Astrocyte (in vitro differentiated cells and primary cell): ENCODE measurements at regions not wholly inside any gene's neighbourhood (a gene's known extent, or its start where the extent isn't known, plus 50 kb on each side); places are given as distances from the start of the nearest gene placed in this dataset.

Experiments
- DNase-seq: peaks from one replicate; pipeline ENCODE4 v3.0.0-alpha.2; 2010; ENCODE audit warnings: low read depth
- FAIRE-seq: peaks from 2 replicates; lab custom pipeline; 2011; peaks lifted over from hg19 to GRCh38; lab: Jason Lieb, UNC
- H2AFZ ChIP-seq: 2 replicates; pipeline ENCODE4 v1.6.0; 2012; ENCODE audit warnings: low read depth, low read length, inconsistent platforms
- H3K27ac ChIP-seq: 2 replicates; pipeline ENCODE4 v1.5.1; 2011; ENCODE audit warnings: low read depth, low read length, inconsistent platforms
- H3K27me3 ChIP-seq: 2 replicates; pipeline ENCODE4 v1.6.0; 2011; ENCODE audit warnings: low read length, inconsistent platforms; ENCODE audit not compliant: insufficient read depth
- H3K36me3 ChIP-seq: 2 replicates; pipeline ENCODE4 v1.5.1; 2011; ENCODE audit warnings: low read length, inconsistent platforms; ENCODE audit not compliant: insufficient read depth
- H3K4me1 ChIP-seq: 2 replicates; pipeline ENCODE4 v1.5.1; 2011; ENCODE audit warnings: low read length, inconsistent platforms; ENCODE audit not compliant: insufficient read depth
- H3K4me2 ChIP-seq: 2 replicates; pipeline ENCODE4 v1.6.0; 2012; ENCODE audit warnings: low read length, inconsistent platforms
- H3K4me3 ChIP-seq: 2 replicates; pipeline ENCODE4 v1.5.1; 2011; ENCODE audit warnings: low read depth, mild to moderate bottlenecking, low read length, inconsistent platforms; ENCODE audit not compliant: insufficient read depth
- H3K79me2 ChIP-seq: 2 replicates; pipeline ENCODE4 v1.6.0; 2012; ENCODE audit warnings: mild to moderate bottlenecking, low read length, inconsistent platforms; ENCODE audit not compliant: insufficient read depth
- H3K9ac ChIP-seq: 2 replicates; pipeline ENCODE4 v1.6.0; 2012; ENCODE audit warnings: mild to moderate bottlenecking, low read length, inconsistent platforms
- H3K9me3 ChIP-seq: 2 replicates; pipeline ENCODE4 v1.5.1; 2012; ENCODE audit warnings: low read depth, mild to moderate bottlenecking, low read length, inconsistent platforms; ENCODE audit not compliant: insufficient read depth
- H4K20me1 ChIP-seq: 2 replicates; pipeline ENCODE4 v1.6.0; 2012; ENCODE audit warnings: low read length, inconsistent platforms; ENCODE audit not compliant: insufficient read depth
- H3K27ac Mint-ChIP-seq: one replicate; pipeline ENCODE4 v1.8.0; 2021; ENCODE audit warnings: mild to moderate bottlenecking, mixed read lengths; ENCODE audit not compliant: unreplicated experiment
- H3K27me3 Mint-ChIP-seq: one replicate; pipeline ENCODE4 v1.8.0; 2021; ENCODE audit warnings: low read depth, mixed read lengths; ENCODE audit not compliant: unreplicated experiment
- H3K36me3 Mint-ChIP-seq: one replicate; pipeline ENCODE4 v1.8.0; 2021; ENCODE audit warnings: low read depth, mixed read lengths; ENCODE audit not compliant: unreplicated experiment
- H3K4me1 Mint-ChIP-seq: one replicate; pipeline ENCODE4 v1.8.0; 2021; ENCODE audit warnings: low read depth, mixed read lengths; ENCODE audit not compliant: unreplicated experiment
- H3K4me3 Mint-ChIP-seq: one replicate; pipeline ENCODE4 v1.8.0; 2021; ENCODE audit warnings: mild to moderate bottlenecking, moderate library complexity, mixed read lengths; ENCODE audit not compliant: unreplicated experiment
- H3K9me3 Mint-ChIP-seq: one replicate; pipeline ENCODE4 v1.8.0; 2021; ENCODE audit warnings: mild to moderate bottlenecking, mixed read lengths; ENCODE audit not compliant: unreplicated experiment
- CTCF ChIP-seq: IDR thresholded peaks from 2 replicates; pipeline ENCODE4 v1.5.1; 2011; ENCODE audit warnings: low read depth, mild to moderate bottlenecking, inconsistent platforms, low read length, moderate library complexity; ENCODE audit not compliant: insufficient read depth
- EZH2 ChIP-seq: IDR thresholded peaks from 2 replicates; pipeline ENCODE4 v1.6.1; 2012; ENCODE audit warnings: mild to moderate bottlenecking, low read length, inconsistent platforms; ENCODE audit not compliant: insufficient read depth

- Histone ChIP-seq H3K27me3 (no peaks in the 10 kb centered on the region), H3K36me3 (no peaks in the 10 kb centered on the region), H3K79me2 (no peaks in the 10 kb centered on the region), H3K27ac (no peak overlapping the region), H3K9ac (no peak overlapping the region), H4K20me1 (no peaks in the 10 kb centered on the region), H3K4me1 (peaks cover 5% of the 10 kb centered on the region), H3K4me2 (no peak overlapping the region), H3K9me3 (no peaks in the 10 kb centered on the region), H3K4me3 (no peak overlapping the region), H2AFZ (no peak overlapping the region)
- Mint-ChIP-seq H3K4me3 (no peak overlapping the region), H3K27ac (no peak overlapping the region), H3K9me3 (no peaks in the 10 kb centered on the region), H3K36me3 (no peaks in the 10 kb centered on the region), H3K4me1 (peaks cover 2% of the 10 kb centered on the region), H3K27me3 (no peaks in the 10 kb centered on the region)
- no peak for DNase-seq
- TF ChIP-seq EZH2 (no peak), CTCF (no peak)
- FAIRE-seq = no peak
Observed at GRCh38 chr14:42138406-42138805, 531.7 kb downstream of the LRFN5 start.

GRCh38 chr14:42130815-42131214, 524.1 kb downstream of the LRFN5 start:
- no peak overlapping the region for H3K4me3 ChIP-seq
- H3K79me2 ChIP-seq = no peaks in the 10 kb centered on the region
- H2AFZ ChIP-seq = no peak overlapping the region
- H3K4me1 Mint-ChIP-seq = no peaks in the 10 kb centered on the region
- no peak overlapping the region for H3K27ac Mint-ChIP-seq
- H4K20me1 ChIP-seq = no peaks in the 10 kb centered on the region
- no peak overlapping the region for H3K4me3 Mint-ChIP-seq
- H3K27ac ChIP-seq = no peak overlapping the region
- no peaks in the 10 kb centered on the region for H3K36me3 ChIP-seq
- H3K27me3 Mint-ChIP-seq = no peaks in the 10 kb centered on the region
- TF ChIP-seq EZH2 = no peak
- TF ChIP-seq CTCF = no peak
- no peak overlapping the region for H3K9ac ChIP-seq
- H3K27me3 ChIP-seq = no peaks in the 10 kb centered on the region
- no peaks in the 10 kb centered on the region for H3K9me3 Mint-ChIP-seq
- H3K36me3 Mint-ChIP-seq = no peaks in the 10 kb centered on the region
- no peak for DNase-seq
- H3K4me2 ChIP-seq = no peak overlapping the region
- H3K4me1 ChIP-seq = no peaks in the 10 kb centered on the region
- no peak for FAIRE-seq
- no peaks in the 10 kb centered on the region for H3K9me3 ChIP-seq

GRCh38 chr14:42123526-42123925, 516.9 kb downstream of the LRFN5 start:
- Mint-ChIP-seq H3K36me3 (no peaks in the 10 kb centered on the region), H3K4me3 (no peak overlapping the region), H3K27ac (no peak overlapping the region), H3K4me1 (no peaks in the 10 kb centered on the region), H3K27me3 (no peaks in the 10 kb centered on the region), H3K9me3 (no peaks in the 10 kb centered on the region)
- no peak overlapping the region for H3K4me3 ChIP-seq
- no peak overlapping the region for H3K4me2 ChIP-seq
- H3K9me3 ChIP-seq = no peaks in the 10 kb centered on the region
- FAIRE-seq = no peak
- no peaks in the 10 kb centered on the region for H3K36me3 ChIP-seq
- H3K9ac ChIP-seq = no peak overlapping the region
- H3K27ac ChIP-seq = no peak overlapping the region
- no peak for DNase-seq
- no peak for TF ChIP-seq CTCF
- H2AFZ ChIP-seq = no peak overlapping the region
- H3K79me2 ChIP-seq = no peaks in the 10 kb centered on the region
- H3K4me1 ChIP-seq = no peaks in the 10 kb centered on the region
- no peaks in the 10 kb centered on the region for H3K27me3 ChIP-seq
- H4K20me1 ChIP-seq = no peaks in the 10 kb centered on the region
